ENCODE measurements at regions not wholly inside any gene's neighbourhood (a gene's known extent, or its start where the extent isn't known, plus 50 kb on each side); places are given as distances from the start of the nearest gene placed in this dataset.
"Not testable (repeated sequence)": the region's sequence is repeated elsewhere in the genome, so short reads cannot be mapped to it uniquely, and the experiment has no call there.

- DNase-seq (ENCODE audit: extremely low spot score, insufficient read length, low read depth), result no peak
- no peak for FAIRE-seq
These were observed 530.2 kb downstream of the NR2F2 start for GRCh38 chr15:96860741-96861140.

GRCh38 chr15:96867992-96868391 lies 537.5 kb downstream of the NR2F2 start:
- DNase-seq (ENCODE audit: extremely low spot score, insufficient read length, low read depth) (no peak), FAIRE-seq (no peak)

- FAIRE-seq (no peak), DNase-seq (ENCODE audit: extremely low spot score, insufficient read length, low read depth) (no peak)
These were observed 538.6 kb downstream of the NR2F2 start for GRCh38 chr15:96869122-96869521.

GRCh38 chr15:96869790-96870189 lies 539.3 kb downstream of the NR2F2 start:
- FAIRE-seq, result no peak

GRCh38 chr15:96870580-96870979 lies 540.1 kb downstream of the NR2F2 start:
- FAIRE-seq (no peak), DNase-seq (ENCODE audit: extremely low spot score, insufficient read length, low read depth) (no peak)

More at GRCh38 chr15:96869790-96870189, 539.3 kb downstream of the NR2F2 start:
- DNase-seq (ENCODE audit: extremely low spot score, insufficient read length, low read depth), result no peak

- DNase-seq (ENCODE audit: extremely low spot score, insufficient read length, low read depth); FAIRE-seq: not testable (repeated sequence)
These were observed 546.9 kb downstream of the NR2F2 start for GRCh38 chr15:96877442-96877841.

GRCh38 chr15:96878129-96878528 lies 547.6 kb downstream of the NR2F2 start:
- FAIRE-seq, result no peak

GRCh38 chr15:96882121-96882772 lies 551.7 kb downstream of the NR2F2 start:
- FAIRE-seq (no peak), DNase-seq (ENCODE audit: extremely low spot score, insufficient read length, low read depth) (no peak)

More at GRCh38 chr15:96878129-96878528, 547.6 kb downstream of the NR2F2 start:
- no peak for DNase-seq (ENCODE audit: extremely low spot score, insufficient read length, low read depth)

GRCh38 chr15:96887730-96888129 lies 557.2 kb downstream of the NR2F2 start:
- DNase-seq (ENCODE audit: extremely low spot score, insufficient read length, low read depth) (no peak), FAIRE-seq (no peak)

GRCh38 chr15:96888764-96889163 lies 558.3 kb downstream of the NR2F2 start:
- no peak for FAIRE-seq
- DNase-seq (ENCODE audit: extremely low spot score, insufficient read length, low read depth), result no peak

GRCh38 chr15:96889734-96890480 lies 559.4 kb downstream of the NR2F2 start:
- no peak for DNase-seq (ENCODE audit: extremely low spot score, insufficient read length, low read depth)
- no peak for FAIRE-seq

GRCh38 chr15:96891046-96891445 lies 560.5 kb downstream of the NR2F2 start:
- no peak for FAIRE-seq
- no peak for DNase-seq (ENCODE audit: extremely low spot score, insufficient read length, low read depth)

GRCh38 chr15:96893159-96893906 lies 562.8 kb downstream of the NR2F2 start:
- DNase-seq (ENCODE audit: extremely low spot score, insufficient read length, low read depth) (no peak), FAIRE-seq (no peak)

GRCh38 chr15:96894659-96895058 lies 564.2 kb downstream of the NR2F2 start:
- no peak for FAIRE-seq

GRCh38 chr15:96896766-96897165 lies 566.3 kb downstream of the NR2F2 start:
- FAIRE-seq, result no peak
- no peak for DNase-seq (ENCODE audit: extremely low spot score, insufficient read length, low read depth)

More at GRCh38 chr15:96894659-96895058, 564.2 kb downstream of the NR2F2 start:
- no peak for DNase-seq (ENCODE audit: extremely low spot score, insufficient read length, low read depth)

- FAIRE-seq, result no peak
- no peak for DNase-seq (ENCODE audit: extremely low spot score, insufficient read length, low read depth)
These were observed 583.6 kb downstream of the NR2F2 start for GRCh38 chr15:96914081-96914480.

GRCh38 chr15:96916750-96917149 lies 586.2 kb downstream of the NR2F2 start:
- DNase-seq (ENCODE audit: extremely low spot score, insufficient read length, low read depth), result no peak
- no peak for FAIRE-seq

- no peak for FAIRE-seq
- no peak for DNase-seq (ENCODE audit: extremely low spot score, insufficient read length, low read depth)
These were observed 594.1 kb downstream of the NR2F2 start for GRCh38 chr15:96924570-96924969.

GRCh38 chr15:96947296-96948229 lies 617.1 kb downstream of the NR2F2 start:
- DNase-seq (ENCODE audit: extremely low spot score, insufficient read length, low read depth) (no peak), FAIRE-seq (no peak)

- DNase-seq (ENCODE audit: extremely low spot score, insufficient read length, low read depth) (no peak), FAIRE-seq (no peak)
These were observed 618.5 kb downstream of the NR2F2 start for GRCh38 chr15:96948981-96949380.
